GM23338 (cell line): ENCODE measurements at regions not wholly inside any gene's neighbourhood (a gene's known extent, or its start where the extent isn't known, plus 50 kb on each side); places are given as distances from the start of the nearest gene placed in this dataset.

Experiments
- CREB1 ChIP-seq: fragments of 250-450 bp; sonication (Bioruptor Pico); IDR thresholded peaks from 2 replicates; pipeline ENCODE4 v1.5.0; 2020; ENCODE audit warnings: low read depth, mild to moderate bottlenecking, moderate library complexity
- CTCF ChIP-seq, 2 experiments: fragments of 200-600 bp in 1 of 2; sonication (generic) in 1 of 2; conservative IDR thresholded peaks; 2 replicates each; pipeline versions ENCODE4 v1.5.1 to v1.6.1; 2016 to 2017; ENCODE audit warnings: antibody characterized with exemption in 2 of 2, low read depth in 2 of 2, mild to moderate bottlenecking in 2 of 2, moderate library complexity in 1 of 2
- EZH2 ChIP-seq: fragments of 200-600 bp; sonication (generic); IDR thresholded peaks from one replicate; pipeline ENCODE4 v1.8.0; 2017; ENCODE audit warnings: antibody characterized with exemption, mild to moderate bottlenecking, low read depth; ENCODE audit not compliant: unreplicated experiment
- EZH2phosphoT487 ChIP-seq: fragments of 200-600 bp; sonication (generic); IDR thresholded peaks from one replicate; pipeline ENCODE4 v1.8.1; 2018; ENCODE audit warnings: antibody characterized with exemption; ENCODE audit not compliant: unreplicated experiment
- JUNB ChIP-seq: IDR thresholded peaks from one replicate; pipeline ENCODE4 v1.6.1; 2016; ENCODE audit warnings: antibody characterized with exemption; ENCODE audit not compliant: unreplicated experiment
- NANOG ChIP-seq: IDR thresholded peaks from 2 replicates; pipeline ENCODE4 v1.6.1; 2016; ENCODE audit warnings: antibody characterized with exemption, borderline replicate concordance
- POLR2AphosphoS5 ChIP-seq: IDR thresholded peaks from 2 replicates; pipeline ENCODE4 v1.6.1; 2016; ENCODE audit warnings: antibody characterized with exemption, low read depth
- REST ChIP-seq: IDR thresholded peaks from one replicate; pipeline ENCODE4 v1.6.1; 2018; ENCODE audit warnings: antibody characterized with exemption; ENCODE audit not compliant: unreplicated experiment
- STAT1 ChIP-seq: IDR thresholded peaks from one replicate; pipeline ENCODE4 v1.6.1; 2016; ENCODE audit warnings: antibody characterized with exemption; ENCODE audit not compliant: unreplicated experiment
- ZNF114 ChIP-seq: fragments of 250-450 bp; sonication (Bioruptor Pico); IDR thresholded peaks from 2 replicates; pipeline ENCODE4 v1.5.0; 2020; ENCODE audit warnings: mild to moderate bottlenecking, moderate library complexity
- ZNF462 ChIP-seq: fragments of 250-450 bp; sonication (Bioruptor Pico); IDR thresholded peaks from 2 replicates; pipeline ENCODE4 v1.5.0; 2020; ENCODE audit warnings: mild to moderate bottlenecking, moderate library complexity
- TF ChIP-seq, protein P1 (sequence below): IDR thresholded peaks from 2 replicates; pipeline ENCODE4 v1.6.1; 2016; ENCODE audit warnings: antibody characterized with exemption

GRCh38 chr12:124433879-124434278 is 133.5 kb downstream of the NCOR2 start:
- TF ChIP-seq EZH2phosphoT487 (no peak), CTCF (conservative IDR thresholded peaks at IDR 0.05; ENCODE audit: low read depth in 2 of 2) (no peak), POLR2AphosphoS5 (no peak), STAT1 (no peak), NANOG (no peak), ZNF462 (no peak), EZH2 (no peak), REST (no peak), JUNB (no peak), CREB1 (CRISPR knock-in tag) (no peak), ZNF114 (CRISPR knock-in tag) (no peak)
- TF ChIP-seq, protein P1, sequence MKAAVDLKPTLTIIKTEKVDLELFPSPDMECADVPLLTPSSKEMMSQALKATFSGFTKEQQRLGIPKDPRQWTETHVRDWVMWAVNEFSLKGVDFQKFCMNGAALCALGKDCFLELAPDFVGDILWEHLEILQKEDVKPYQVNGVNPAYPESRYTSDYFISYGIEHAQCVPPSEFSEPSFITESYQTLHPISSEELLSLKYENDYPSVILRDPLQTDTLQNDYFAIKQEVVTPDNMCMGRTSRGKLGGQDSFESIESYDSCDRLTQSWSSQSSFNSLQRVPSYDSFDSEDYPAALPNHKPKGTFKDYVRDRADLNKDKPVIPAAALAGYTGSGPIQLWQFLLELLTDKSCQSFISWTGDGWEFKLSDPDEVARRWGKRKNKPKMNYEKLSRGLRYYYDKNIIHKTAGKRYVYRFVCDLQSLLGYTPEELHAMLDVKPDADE = no peak
